ENCODE measurements at regions not wholly inside any gene's neighbourhood (a gene's known extent, or its start where the extent isn't known, plus 50 kb on each side); places are given as distances from the start of the nearest gene placed in this dataset.

- Histone ChIP-seq H3K9me3 (no peaks in the 10 kb centered on the region), H3K4me3 (no peak overlapping the region), H3K4me1 (no peaks in the 10 kb centered on the region), H3K27me3 (no peaks in the 10 kb centered on the region), H3K27ac (no peak overlapping the region), H3K36me3 (no peaks in the 10 kb centered on the region)
- DNase-seq, result no peak
- TF ChIP-seq CTCF (IDR thresholded peaks at IDR 0.05) (no peak), POLR2A (IDR thresholded peaks at IDR 0.05) (no peak)
Observed at GRCh38 chr6:113188962-113189361, 668.2 kb upstream of the MARCKS start.

GRCh38 chr6:113190170-113190569 lies 667.0 kb upstream of the MARCKS start:
- DNase-seq, result no peak
- Histone ChIP-seq H3K9me3 (no peaks in the 10 kb centered on the region), H3K27ac (no peak overlapping the region), H3K4me3 (no peak overlapping the region), H3K36me3 (no peaks in the 10 kb centered on the region), H3K27me3 (no peaks in the 10 kb centered on the region), H3K4me1 (no peaks in the 10 kb centered on the region)
- TF ChIP-seq CTCF (IDR thresholded peaks at IDR 0.05), result no peak
- no peak for TF ChIP-seq POLR2A (IDR thresholded peaks at IDR 0.05)

- no peak overlapping the region for H3K27ac ChIP-seq
- H3K36me3 ChIP-seq, result no peaks in the 10 kb centered on the region
- no peak overlapping the region for H3K4me3 ChIP-seq
- DNase-seq, result no peak
- no peaks in the 10 kb centered on the region for H3K27me3 ChIP-seq
- H3K4me1 ChIP-seq, result no peaks in the 10 kb centered on the region
- TF ChIP-seq CTCF (IDR thresholded peaks at IDR 0.05) (no peak), POLR2A (IDR thresholded peaks at IDR 0.05) (no peak)
- no peaks in the 10 kb centered on the region for H3K9me3 ChIP-seq
Observed at GRCh38 chr6:113194090-113194489, 663.1 kb upstream of the MARCKS start.

GRCh38 chr6:113202852-113203714 lies 654.1 kb upstream of the MARCKS start:
- H3K36me3 ChIP-seq, result no peaks in the 10 kb centered on the region
- no peak overlapping the region for H3K27ac ChIP-seq
- no peak for DNase-seq
- no peaks in the 10 kb centered on the region for H3K9me3 ChIP-seq
- TF ChIP-seq CTCF (IDR thresholded peaks at IDR 0.05) (no peak), POLR2A (IDR thresholded peaks at IDR 0.05) (no peak)
- no peaks in the 10 kb centered on the region for H3K27me3 ChIP-seq
- H3K4me3 ChIP-seq, result no peak overlapping the region
- no peaks in the 10 kb centered on the region for H3K4me1 ChIP-seq

GRCh38 chr6:113203715-113204110 lies 653.4 kb upstream of the MARCKS start:
- no peak for TF ChIP-seq CTCF (IDR thresholded peaks at IDR 0.05)
- TF ChIP-seq POLR2A (IDR thresholded peaks at IDR 0.05), result no peak
- H3K27ac ChIP-seq, result no peak overlapping the region
- no peak overlapping the region for H3K4me3 ChIP-seq
- H3K27me3 ChIP-seq, result no peaks in the 10 kb centered on the region
- DNase-seq, result no peak
- no peaks in the 10 kb centered on the region for H3K36me3 ChIP-seq
- H3K9me3 ChIP-seq, result no peaks in the 10 kb centered on the region
- H3K4me1 ChIP-seq, result no peaks in the 10 kb centered on the region
